Activated T-cell treated with anti-CD3 and anti-CD28 coated beads, Interleukin-2, amount 50 U/mL, for 1 hour (primary cell): ENCODE measurements at regions not wholly inside any gene's neighbourhood (a gene's known extent, or its start where the extent isn't known, plus 50 kb on each side); places are given as distances from the start of the nearest gene placed in this dataset.

ENCODE experiments used
- DNase-seq: peaks from one replicate; pipeline ENCODE4 v3.0.0-alpha.2; 2020

- DNase-seq: no peak
Measured at GRCh38 chr5:164941132-164941531, 1435.7 kb downstream of the MAT2B start.

GRCh38 chr5:164950927-164951326, 1445.5 kb downstream of the MAT2B start:
- no peak for DNase-seq

GRCh38 chr5:164951570-164951969, 1446.2 kb downstream of the MAT2B start:
- no peak for DNase-seq

GRCh38 chr5:164958688-164959087, 1453.3 kb downstream of the MAT2B start:
- DNase-seq: no peak

- DNase-seq: no peak
Measured at GRCh38 chr5:164959761-164960160, 1454.3 kb downstream of the MAT2B start.

GRCh38 chr5:164962329-164962961, 1457.0 kb downstream of the MAT2B start:
- DNase-seq: no peak

GRCh38 chr5:164966611-164967010, 1461.2 kb downstream of the MAT2B start:
- no peak for DNase-seq

- DNase-seq: no peak
Measured at GRCh38 chr5:164967354-164967753, 1461.9 kb downstream of the MAT2B start.

- DNase-seq: no peak
Measured at GRCh38 chr5:164972973-164973372, 1467.6 kb downstream of the MAT2B start.

GRCh38 chr5:164975986-164976385, 1470.6 kb downstream of the MAT2B start:
- no peak for DNase-seq

GRCh38 chr5:164980480-164980879, 1475.1 kb downstream of the MAT2B start:
- DNase-seq: no peak

GRCh38 chr5:164998142-164998541, 1492.7 kb downstream of the MAT2B start:
- DNase-seq: no peak

GRCh38 chr5:164998590-164998989, 1493.2 kb downstream of the MAT2B start:
- no peak for DNase-seq

- DNase-seq: no peak
Measured at GRCh38 chr5:165000479-165001190, 1495.2 kb downstream of the MAT2B start.

- DNase-seq: no peak
Measured at GRCh38 chr5:165003283-165003682, 1497.9 kb downstream of the MAT2B start.

GRCh38 chr5:165004175-165004574, 1498.8 kb downstream of the MAT2B start:
- no peak for DNase-seq

GRCh38 chr5:165014439-165014838, 1509.0 kb downstream of the MAT2B start:
- no peak for DNase-seq

GRCh38 chr5:165015126-165015525, 1509.7 kb downstream of the MAT2B start:
- DNase-seq: no peak

GRCh38 chr5:165015547-165015946, 1510.1 kb downstream of the MAT2B start:
- no peak for DNase-seq

- no peak for DNase-seq
Measured at GRCh38 chr5:165026971-165027370, 1521.6 kb downstream of the MAT2B start.

- no peak for DNase-seq
Measured at GRCh38 chr5:165028356-165028755, 1522.9 kb downstream of the MAT2B start.

GRCh38 chr5:165029099-165029870, 1523.9 kb downstream of the MAT2B start:
- no peak for DNase-seq

GRCh38 chr5:165030971-165031370, 1525.6 kb downstream of the MAT2B start:
- DNase-seq: no peak

- no peak for DNase-seq
Measured at GRCh38 chr5:165031371-165031770, 1526.0 kb downstream of the MAT2B start.
